ENCODE measurements at regions not wholly inside any gene's neighbourhood (a gene's known extent, or its start where the extent isn't known, plus 50 kb on each side); places are given as distances from the start of the nearest gene placed in this dataset.
A peak's percentile ranks its signal among the peaks of the same experiment; 100 is the strongest.

- TF ChIP-seq EGR1 (IDR thresholded peaks at IDR 0.05) (no peak), CREB1 (IDR thresholded peaks at IDR 0.05; ENCODE audit: low read depth) (0 out of 2 replicates have a peak, but pooled peaks have one; percentile 17), FOXM1 (IDR thresholded peaks at IDR 0.05; ENCODE audit: borderline replicate concordance, low read depth) (no peak), TEAD4 (IDR thresholded peaks at IDR 0.05) (no peak), USF1 (IDR thresholded peaks at IDR 0.05) (peak; percentile 42; the same call in 1 of the 2 replicates), TAF1 (IDR thresholded peaks at IDR 0.05; ENCODE audit: low read depth) (no peak), CEBPB (IDR thresholded peaks at IDR 0.05) (no peak)
Measured at GRCh38 chr5:104635227-104635626, 1072.6 kb upstream of the NUDT12 start.

- TF ChIP-seq REST (IDR thresholded peaks at IDR 0.05; ENCODE audit: low read depth), result no peak
- TF ChIP-seq RAD21 (IDR thresholded peaks at IDR 0.05; ENCODE audit: low read depth), result no peak
Measured at GRCh38 chr5:104628911-104629310, 1066.3 kb upstream of the NUDT12 start.

- no peak for TF ChIP-seq MAX (IDR thresholded peaks at IDR 0.05)
Measured at GRCh38 chr5:104626122-104626521, 1063.5 kb upstream of the NUDT12 start.

GRCh38 chr5:104612005-104612404, 1049.4 kb upstream of the NUDT12 start:
- TF ChIP-seq YY1 (IDR thresholded peaks at IDR 0.05; ENCODE audit: low read depth) (no peak), CEBPB (IDR thresholded peaks at IDR 0.05) (no peak), EP300 (IDR thresholded peaks at IDR 0.05; ENCODE audit: borderline replicate concordance) (no peak), NFIC (IDR thresholded peaks at IDR 0.05) (no peak), TAF1 (IDR thresholded peaks at IDR 0.05; ENCODE audit: low read depth) (no peak), REST (IDR thresholded peaks at IDR 0.05; ENCODE audit: low read depth) (no peak), USF1 (IDR thresholded peaks at IDR 0.05) (no peak), TCF12 (IDR thresholded peaks at IDR 0.05; ENCODE audit: low read depth) (no peak), CREB1 (IDR thresholded peaks at IDR 0.05; ENCODE audit: low read depth) (no peak), FOXM1 (IDR thresholded peaks at IDR 0.05; ENCODE audit: borderline replicate concordance, low read depth) (no peak), MAX (IDR thresholded peaks at IDR 0.05) (no peak), TEAD4 (IDR thresholded peaks at IDR 0.05) (no peak), RAD21 (IDR thresholded peaks at IDR 0.05; ENCODE audit: low read depth) (no peak)

- TF ChIP-seq TEAD4 (IDR thresholded peaks at IDR 0.05) (no peak), TAF1 (IDR thresholded peaks at IDR 0.05; ENCODE audit: low read depth) (no peak), YY1 (IDR thresholded peaks at IDR 0.05; ENCODE audit: low read depth) (no peak)
Measured at GRCh38 chr5:104611135-104611767, 1048.7 kb upstream of the NUDT12 start.

- TF ChIP-seq USF1 (IDR thresholded peaks at IDR 0.05), result no peak
- TF ChIP-seq TAF1 (IDR thresholded peaks at IDR 0.05; ENCODE audit: low read depth), result no peak
- peak; percentile 65 for TF ChIP-seq FOXM1 (IDR thresholded peaks at IDR 0.05; ENCODE audit: borderline replicate concordance, low read depth)
Measured at GRCh38 chr5:104606258-104606829, 1043.8 kb upstream of the NUDT12 start.

- TF ChIP-seq TCF12 (IDR thresholded peaks at IDR 0.05; ENCODE audit: low read depth) (no peak), FOXM1 (IDR thresholded peaks at IDR 0.05; ENCODE audit: borderline replicate concordance, low read depth) (no peak), TEAD4 (IDR thresholded peaks at IDR 0.05) (no peak), USF1 (IDR thresholded peaks at IDR 0.05) (no peak), EP300 (IDR thresholded peaks at IDR 0.05; ENCODE audit: borderline replicate concordance) (no peak), YY1 (IDR thresholded peaks at IDR 0.05; ENCODE audit: low read depth) (no peak), NFIC (IDR thresholded peaks at IDR 0.05) (no peak), ZBTB7A (IDR thresholded peaks at IDR 0.05; ENCODE audit: low read depth) (no peak), REST (IDR thresholded peaks at IDR 0.05; ENCODE audit: low read depth) (no peak), MAX (IDR thresholded peaks at IDR 0.05) (no peak), TAF1 (IDR thresholded peaks at IDR 0.05; ENCODE audit: low read depth) (no peak), EGR1 (IDR thresholded peaks at IDR 0.05) (no peak), RAD21 (IDR thresholded peaks at IDR 0.05; ENCODE audit: low read depth) (no peak), CREB1 (IDR thresholded peaks at IDR 0.05; ENCODE audit: low read depth) (no peak), CEBPB (IDR thresholded peaks at IDR 0.05) (no peak)
Measured at GRCh38 chr5:104599726-104600125, 1037.1 kb upstream of the NUDT12 start.
